IMR-90 (cell line): ENCODE measurements at regions not wholly inside any gene's neighbourhood (a gene's known extent, or its start where the extent isn't known, plus 50 kb on each side); places are given as distances from the start of the nearest gene placed in this dataset.

Source experiments
- ATAC-seq: fragments of 200-7000 bp; cut with Tn5 transposase; 2 replicates; pipeline ENCODE4 v1.9.1; 2020; ENCODE audit warnings: low read depth, mild to moderate bottlenecking, moderate library complexity
- BruUV-seq: library from RNA; stranded (reverse); fragments of 400-500 nt; replicated peaks from 2 replicates; lab custom pipeline; 2021; lab: Mats Ljungman, UMichigan
- CTCF ChIA-PET: fragments of 300-600 bp; formaldehyde crosslinking; extraction: SDS; loops from one replicate; lab custom pipeline; 2021; ENCODE audit warnings: antibody characterized with exemption; lab: Yijun Ruan, JAX
- POLR2A ChIA-PET: fragments of 300-600 bp; sonication (Branson Sonifier 250); formaldehyde crosslinking; loops from one replicate; lab custom pipeline; 2022; ENCODE audit warnings: antibody characterized with exemption; ENCODE audit not compliant: unreplicated experiment; lab: Charles Lee
- DNase-seq: peaks from one replicate; pipeline ENCODE4 v3.0.0; 2013
- H2AFZ ChIP-seq: replicated peaks from 2 replicates; pipeline ENCODE3; 2013; ENCODE audit warnings: low read length, mild to moderate bottlenecking; ENCODE audit not compliant: poor library complexity
- H2AK5ac ChIP-seq: 2 replicates; pipeline ENCODE4 v1.6.1; 2013; ENCODE audit warnings: low read depth, low read length, inconsistent platforms
- H2AK9ac ChIP-seq: replicated peaks from 2 replicates; pipeline ENCODE3; 2013; ENCODE audit warnings: mild to moderate bottlenecking, low read depth, low read length, moderate library complexity; ENCODE audit not compliant: poor library complexity
- H2BK120ac ChIP-seq: 2 replicates; pipeline ENCODE4 v1.6.1; 2013; ENCODE audit warnings: low read depth, low read length, inconsistent platforms
- H2BK15ac ChIP-seq: 3 replicates; pipeline ENCODE4 v1.6.1; 2013; ENCODE audit warnings: low read depth, low read length, inconsistent platforms
- H2BK20ac ChIP-seq: 2 replicates; pipeline ENCODE4 v1.6.1; 2013; ENCODE audit warnings: low read depth, mild to moderate bottlenecking, inconsistent platforms, low read length, moderate library complexity
- H2BK5ac ChIP-seq: 2 replicates; pipeline ENCODE4 v1.6.1; 2013; ENCODE audit warnings: mild to moderate bottlenecking, low read depth, low read length, inconsistent platforms; ENCODE audit not compliant: poor library complexity, severe bottlenecking
- H3K14ac ChIP-seq: replicated peaks from 2 replicates; pipeline ENCODE4 v1.6.1; 2013; ENCODE audit warnings: low read depth, low read length, inconsistent platforms
- H3K18ac ChIP-seq: 2 replicates; pipeline ENCODE4 v1.6.1; 2013; ENCODE audit warnings: low read depth, low read length, control low read depth
- H3K23ac ChIP-seq: 2 replicates; pipeline ENCODE4 v1.6.1; 2013; ENCODE audit warnings: low read depth, low read length, inconsistent platforms
- H3K27ac ChIP-seq: 2 replicates; pipeline ENCODE4 v1.5.1; 2013; ENCODE audit warnings: mild to moderate bottlenecking, control low read depth, low read length; ENCODE audit not compliant: insufficient read depth
- H3K27me3 ChIP-seq: 2 replicates; pipeline ENCODE4 v1.6.1; 2013; ENCODE audit warnings: low read length; ENCODE audit not compliant: control insufficient read depth, insufficient read depth
- H3K36me3 ChIP-seq: 2 replicates; pipeline ENCODE4 v1.6.1; 2013; ENCODE audit warnings: low read length, mixed read lengths; ENCODE audit not compliant: control insufficient read depth, insufficient read depth
- H3K4ac ChIP-seq: 2 replicates; pipeline ENCODE4 v1.6.1; 2013; ENCODE audit warnings: low read depth, low read length, inconsistent platforms
- H3K4me1 ChIP-seq: 2 replicates; pipeline ENCODE4 v1.6.1; 2013; ENCODE audit warnings: low read length, mixed read lengths; ENCODE audit not compliant: control insufficient read depth, insufficient read depth
- H3K4me2 ChIP-seq: 2 replicates; pipeline ENCODE4 v1.6.1; 2013; ENCODE audit warnings: low read depth, mild to moderate bottlenecking, control low read depth, low read length, moderate library complexity
- H3K4me3 ChIP-seq: 2 replicates; pipeline ENCODE4 v1.5.1; 2013; ENCODE audit warnings: low read depth, mild to moderate bottlenecking, control low read depth, low read length, moderate library complexity; ENCODE audit not compliant: insufficient read depth
- H3K56ac ChIP-seq: 2 replicates; pipeline ENCODE4 v1.6.1; 2013; ENCODE audit warnings: low read length, inconsistent platforms; ENCODE audit not compliant: insufficient read depth; ENCODE audit errors: extremely low read depth
- H3K79me1 ChIP-seq, 2 experiments: 2 replicates each; pipeline ENCODE4 v1.6.1; 2013; ENCODE audit warnings: low read length in 2 of 2, inconsistent platforms in 1 of 2, low read depth in 1 of 2
- H3K9ac ChIP-seq: 2 replicates; pipeline ENCODE4 v1.6.1; 2013; ENCODE audit warnings: low read depth, low read length, control low read depth
- H3K9me1 ChIP-seq: 2 replicates; pipeline ENCODE4 v1.6.1; 2013; ENCODE audit warnings: low read length, inconsistent platforms; ENCODE audit not compliant: insufficient read depth
- H3K9me3 ChIP-seq: 2 replicates; pipeline ENCODE4 v1.6.1; 2013; ENCODE audit warnings: low read length; ENCODE audit not compliant: control insufficient read depth, insufficient read depth
- H4K20me1 ChIP-seq: 2 replicates; pipeline ENCODE4 v1.6.1; 2013; ENCODE audit warnings: low read length, inconsistent platforms; ENCODE audit not compliant: insufficient read depth
- H4K5ac ChIP-seq: 2 replicates; pipeline ENCODE4 v1.6.1; 2013; ENCODE audit warnings: mild to moderate bottlenecking, low read depth, low read length, control low read depth
- H4K8ac ChIP-seq, 2 experiments: 2 replicates each; pipeline ENCODE4 v1.6.1; 2013; ENCODE audit warnings: low read depth in 2 of 2, low read length in 2 of 2, control low read depth in 1 of 2, inconsistent platforms in 1 of 2
- H4K91ac ChIP-seq: 2 replicates; pipeline ENCODE4 v1.6.1; 2013; ENCODE audit warnings: low read depth, low read length, inconsistent platforms; ENCODE audit not compliant: insufficient read depth
- CEBPB ChIP-seq: IDR thresholded peaks from 2 replicates; pipeline ENCODE4 v1.6.1; 2012; ENCODE audit warnings: low read depth, low read length, improper control_type of control experiment
- MAZ ChIP-seq: IDR thresholded peaks from 2 replicates; pipeline ENCODE4 v1.6.1; 2012; ENCODE audit warnings: low read depth, mild to moderate bottlenecking, low read length, improper control_type of control experiment, moderate library complexity, borderline replicate concordance
- POLR2A ChIP-seq: IDR thresholded peaks from 2 replicates; pipeline ENCODE4 v1.6.1; 2012; ENCODE audit warnings: mild to moderate bottlenecking, low read depth, low read length
- SMC3 ChIP-seq: fragments of 150-350 bp; IDR thresholded peaks from 2 replicates; pipeline ENCODE4 v1.6.1; 2016; ENCODE audit warnings: low read depth, mild to moderate bottlenecking, antibody characterized with exemption, low read length, moderate library complexity
- USF2 ChIP-seq: fragments of 150-350 bp; IDR thresholded peaks from 2 replicates; pipeline ENCODE4 v1.6.1; 2017; ENCODE audit warnings: mild to moderate bottlenecking, antibody characterized with exemption, low read length, low read depth
- WGBS, 2 experiments: methylation state at CpG; one replicate each; pipeline versions ENCODE4 v1.1.5 to v1.1.7; 2013; ENCODE audit warnings: missing lambda C conversion rate in 2 of 2; ENCODE audit not compliant: insufficient read length in 1 of 2; ENCODE audit errors: extremely low coverage in 2 of 2; 5-methylcytosine and 5-hydroxymethylcytosine counted together
- dilution Hi-C: fragments of 300-500 bp; cut with HindIII; formaldehyde crosslinking; loops from one replicate; pipeline ENCODE4 v1.14.3; 2018; ENCODE audit warnings: low sequenced_read_pairs; ENCODE audit not compliant: unreplicated experiment
- in situ Hi-C: fragments of 300-500 bp; cut with MboI; formaldehyde crosslinking; loops from 3 replicates; pipeline ENCODE4 v1.14.3; 2019; ENCODE audit warnings: low sequenced_read_pairs, inconsistent platforms, mixed read lengths
- intact Hi-C: fragments of 100-400 bp; cut with micrococcal nuclease; formaldehyde crosslinking; loops from 2 replicates; pipeline ENCODE4 v1.10.0; 2022

- no peaks in the 10 kb centered on the region for H3K27me3 ChIP-seq
- H2AFZ ChIP-seq = no peak overlapping the region
- CTCF ChIA-PET = no interaction called here
- intact Hi-C loops (no loop called here), in situ Hi-C loops (no loop called here), dilution Hi-C loops (no loop called here)
- no peak overlapping the region for H3K4me3 ChIP-seq
- no peak overlapping the region for H2BK20ac ChIP-seq
- no peak overlapping the region for H2BK15ac ChIP-seq
- no peak overlapping the region for H3K27ac ChIP-seq
- no peak overlapping the region for H2AK5ac ChIP-seq
- no peaks in the 10 kb centered on the region for H4K20me1 ChIP-seq
- ATAC-seq = no peak
- no peak overlapping the region for H4K8ac ChIP-seq
- H4K5ac ChIP-seq = no peak overlapping the region
- no peak overlapping the region for H3K23ac ChIP-seq
- no peak for TF ChIP-seq MAZ
- TF ChIP-seq CEBPB = no peak
- TF ChIP-seq POLR2A = no peak
- TF ChIP-seq USF2 = no peak
- TF ChIP-seq SMC3 = no peak
- H2BK5ac ChIP-seq = no peak overlapping the region
- no peaks in the 10 kb centered on the region for H3K9me1 ChIP-seq
- no peaks in the 10 kb centered on the region for H3K79me1 ChIP-seq
- no peak overlapping the region for H3K4me2 ChIP-seq
- no peak overlapping the region for H2AK9ac ChIP-seq
- no peak overlapping the region for H4K91ac ChIP-seq
- no TSS peak for BruUV-seq
- no peaks in the 10 kb centered on the region for H3K36me3 ChIP-seq
- POLR2A ChIA-PET = no interaction called here
- H3K14ac ChIP-seq = no peak overlapping the region
- DNase-seq = no peak
- H3K56ac ChIP-seq = no peak overlapping the region
- H3K18ac ChIP-seq = no peak overlapping the region
- H3K4ac ChIP-seq = no peak overlapping the region
- no peaks in the 10 kb centered on the region for H3K9me3 ChIP-seq
- H3K4me1 ChIP-seq = peaks cover 5% of the 10 kb centered on the region; the same call in 1 of the 2 replicates
- no peak overlapping the region for H2BK120ac ChIP-seq
- H3K9ac ChIP-seq = no peak overlapping the region
- WGBS, 2 experiments = no CpG with 5 or more reads among the region's 1 CpG
These were observed 126.6 kb upstream of the KCNJ16 start for GRCh38 chr17:69948406-69948805.
